Neural crest cell (in vitro differentiated cells): ENCODE measurements at regions not wholly inside any gene's neighbourhood (a gene's known extent, or its start where the extent isn't known, plus 50 kb on each side); places are given as distances from the start of the nearest gene placed in this dataset.

Source experiments
- DNase-seq: peaks from one replicate; pipeline ENCODE4 v3.0.0; 2021; ENCODE audit warnings: low read depth, mixed read lengths, low spot score
- H3K27ac Mint-ChIP-seq: one replicate; pipeline ENCODE4 v1.8.0; 2021; ENCODE audit warnings: mild to moderate bottlenecking, mixed read lengths; ENCODE audit not compliant: unreplicated experiment
- H3K27me3 Mint-ChIP-seq: 2 replicates; pipeline ENCODE4 v1.8.0; 2021; ENCODE audit warnings: low read depth, mild to moderate bottlenecking, mixed read lengths
- H3K36me3 Mint-ChIP-seq: 2 replicates; pipeline ENCODE4 v1.8.0; 2021; ENCODE audit warnings: low read depth, mild to moderate bottlenecking, mixed read lengths
- H3K4me1 Mint-ChIP-seq: 2 replicates; pipeline ENCODE4 v1.8.0; 2021; ENCODE audit warnings: mixed read lengths
- H3K4me3 Mint-ChIP-seq: one replicate; pipeline ENCODE4 v1.8.0; 2021; ENCODE audit warnings: mild to moderate bottlenecking, mixed read lengths
- H3K9me3 Mint-ChIP-seq: 2 replicates; pipeline ENCODE4 v1.8.0; 2021; ENCODE audit warnings: mixed read lengths
- CTCF ChIP-seq: fragments of 200-600 bp; sonication (generic); conservative IDR thresholded peaks from 2 replicates; pipeline ENCODE4 v1.5.0; 2021; ENCODE audit warnings: antibody characterized with exemption, mild to moderate bottlenecking

GRCh38 chr4:182126603-182127002, 116.6 kb upstream of the TENM3 start:
- H3K4me1 Mint-ChIP-seq: peaks cover 8% of the 10 kb centered on the region
- TF ChIP-seq CTCF: no peak
- peaks cover 13% of the 10 kb centered on the region for H3K9me3 Mint-ChIP-seq
- no peak overlapping the region for H3K27ac Mint-ChIP-seq
- DNase-seq: no peak
- no peaks in the 10 kb centered on the region for H3K27me3 Mint-ChIP-seq
- H3K36me3 Mint-ChIP-seq: peaks cover 11% of the 10 kb centered on the region
- no peak overlapping the region for H3K4me3 Mint-ChIP-seq

- TF ChIP-seq CTCF: no peak
- Mint-ChIP-seq H3K4me3 (no peak overlapping the region), H3K27ac (no peak overlapping the region), H3K27me3 (peaks cover 10% of the 10 kb centered on the region), H3K36me3 (no peaks in the 10 kb centered on the region), H3K9me3 (no peaks in the 10 kb centered on the region), H3K4me1 (peaks cover 13% of the 10 kb centered on the region)
- DNase-seq: no peak
Measured at GRCh38 chr4:182133033-182133432, 110.2 kb upstream of the TENM3 start.

GRCh38 chr4:182134261-182134660, 108.9 kb upstream of the TENM3 start:
- no peak for DNase-seq
- TF ChIP-seq CTCF: no peak
- no peaks in the 10 kb centered on the region for H3K9me3 Mint-ChIP-seq
- no peaks in the 10 kb centered on the region for H3K36me3 Mint-ChIP-seq
- H3K27ac Mint-ChIP-seq: no peak overlapping the region
- H3K4me3 Mint-ChIP-seq: no peak overlapping the region
- H3K27me3 Mint-ChIP-seq: peaks cover 17% of the 10 kb centered on the region
- H3K4me1 Mint-ChIP-seq: peaks cover 13% of the 10 kb centered on the region

- Mint-ChIP-seq H3K27me3 (peaks cover 34% of the 10 kb centered on the region), H3K9me3 (no peaks in the 10 kb centered on the region), H3K4me1 (peaks cover 15% of the 10 kb centered on the region), H3K27ac (no peak overlapping the region), H3K4me3 (no peak overlapping the region), H3K36me3 (no peaks in the 10 kb centered on the region)
- no peak for DNase-seq
- TF ChIP-seq CTCF: no peak
Measured at GRCh38 chr4:182136201-182136600, 107.0 kb upstream of the TENM3 start.

GRCh38 chr4:182137343-182137742, 105.9 kb upstream of the TENM3 start:
- no peaks in the 10 kb centered on the region for H3K36me3 Mint-ChIP-seq
- no peak overlapping the region for H3K27ac Mint-ChIP-seq
- peaks cover 45% of the 10 kb centered on the region for H3K27me3 Mint-ChIP-seq
- no peaks in the 10 kb centered on the region for H3K9me3 Mint-ChIP-seq
- no peak overlapping the region for H3K4me3 Mint-ChIP-seq
- no peak for TF ChIP-seq CTCF
- peaks cover 24% of the 10 kb centered on the region for H3K4me1 Mint-ChIP-seq
- DNase-seq: no peak

GRCh38 chr4:182139491-182139890, 103.7 kb upstream of the TENM3 start:
- TF ChIP-seq CTCF: no peak
- peaks cover 59% of the 10 kb centered on the region for H3K27me3 Mint-ChIP-seq
- no peak overlapping the region for H3K4me3 Mint-ChIP-seq
- peaks cover 39% of the 10 kb centered on the region for H3K4me1 Mint-ChIP-seq
- no peak overlapping the region for H3K27ac Mint-ChIP-seq
- no peaks in the 10 kb centered on the region for H3K9me3 Mint-ChIP-seq
- H3K36me3 Mint-ChIP-seq: no peaks in the 10 kb centered on the region
- DNase-seq: no peak
